HUES6 (cell line): ENCODE measurements at regions not wholly inside any gene's neighbourhood (a gene's known extent, or its start where the extent isn't known, plus 50 kb on each side); places are given as distances from the start of the nearest gene placed in this dataset.

Experiments used
- H3K27ac ChIP-seq: 2 replicates; pipeline ENCODE4 v1.7.0; 2013; ENCODE audit warnings: low read depth, mild to moderate bottlenecking, low read length, inconsistent platforms
- H3K27me3 ChIP-seq: 2 replicates; pipeline ENCODE4 v1.6.1; 2013; ENCODE audit warnings: low read length; ENCODE audit not compliant: control insufficient read depth, insufficient read depth
- H3K36me3 ChIP-seq: 2 replicates; pipeline ENCODE4 v1.6.1; 2013; ENCODE audit warnings: low read length; ENCODE audit not compliant: control insufficient read depth, insufficient read depth
- H3K4me1 ChIP-seq: 2 replicates; pipeline ENCODE4 v1.6.1; 2013; ENCODE audit warnings: low read length; ENCODE audit not compliant: control insufficient read depth, insufficient read depth
- H3K4me3 ChIP-seq: 2 replicates; pipeline ENCODE4 v1.5.1; 2013; ENCODE audit warnings: low read depth, low read length
- H3K9ac ChIP-seq: one replicate; pipeline ENCODE4 v1.6.1; 2013; ENCODE audit warnings: mild to moderate bottlenecking, low read length
- H3K9me3 ChIP-seq: 2 replicates; pipeline ENCODE4 v1.6.1; 2013; ENCODE audit warnings: low read depth, low read length; ENCODE audit not compliant: control insufficient read depth, insufficient read depth

DNA sequence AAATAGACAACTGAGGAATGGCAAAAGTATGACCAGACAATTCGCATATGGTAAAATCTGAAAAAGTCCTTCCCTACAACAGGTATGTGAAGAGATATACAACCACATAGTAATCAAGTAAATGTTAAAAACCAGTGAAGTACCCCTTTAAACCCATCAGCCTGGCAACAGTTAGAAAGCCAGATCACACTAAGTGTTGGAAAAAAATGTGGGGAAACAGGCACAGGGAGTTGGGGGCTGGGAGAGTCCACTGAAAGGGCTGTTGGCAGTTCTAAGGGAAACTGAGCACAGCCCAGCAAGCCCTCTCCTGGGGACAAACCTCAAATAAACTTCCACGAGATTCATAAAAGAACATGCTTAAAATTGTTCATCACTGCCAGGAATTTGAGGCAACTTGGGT lies 242.1 kb downstream of the BUD13 start:
- Histone ChIP-seq H3K4me3 (no peak overlapping the region), H3K27me3 (peaks cover 6% of the 10 kb centered on the region; the same call in 1 of the 2 replicates), H3K4me1 (peaks cover 11% of the 10 kb centered on the region), H3K9me3 (peaks cover 5% of the 10 kb centered on the region), H3K9ac (no peak overlapping the region), H3K27ac (no peak overlapping the region), H3K36me3 (no peaks in the 10 kb centered on the region)

DNA sequence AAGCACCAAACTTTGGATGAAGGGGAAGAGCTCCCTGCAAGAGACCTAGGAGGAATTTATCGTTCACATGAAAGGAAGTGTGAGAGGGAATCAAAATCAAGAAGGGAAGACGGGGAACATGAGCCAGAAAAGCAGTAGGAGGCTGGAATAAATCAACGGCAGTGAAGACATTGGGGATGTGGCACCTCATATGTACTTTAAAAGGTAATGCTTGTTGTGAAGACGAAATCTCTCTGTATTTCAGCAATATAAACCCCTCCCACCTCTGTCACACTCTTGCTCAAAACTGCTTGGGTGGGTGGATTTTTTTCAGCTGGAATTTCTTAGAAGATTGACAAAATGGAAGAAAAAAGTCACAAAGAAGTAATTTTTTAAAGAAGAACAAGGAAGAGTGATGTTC lies 243.5 kb downstream of the BUD13 start:
- H3K27me3 ChIP-seq: 0 out of 2 replicates have a peak, but pooled peaks cover 5% of the 10 kb centered on the region
- H3K9ac ChIP-seq: no peak overlapping the region
- no peaks in the 10 kb centered on the region for H3K36me3 ChIP-seq
- no peak overlapping the region for H3K4me3 ChIP-seq
- peaks cover 10% of the 10 kb centered on the region for H3K4me1 ChIP-seq
- H3K9me3 ChIP-seq: peaks cover 5% of the 10 kb centered on the region
- H3K27ac ChIP-seq: no peak overlapping the region

DNA sequence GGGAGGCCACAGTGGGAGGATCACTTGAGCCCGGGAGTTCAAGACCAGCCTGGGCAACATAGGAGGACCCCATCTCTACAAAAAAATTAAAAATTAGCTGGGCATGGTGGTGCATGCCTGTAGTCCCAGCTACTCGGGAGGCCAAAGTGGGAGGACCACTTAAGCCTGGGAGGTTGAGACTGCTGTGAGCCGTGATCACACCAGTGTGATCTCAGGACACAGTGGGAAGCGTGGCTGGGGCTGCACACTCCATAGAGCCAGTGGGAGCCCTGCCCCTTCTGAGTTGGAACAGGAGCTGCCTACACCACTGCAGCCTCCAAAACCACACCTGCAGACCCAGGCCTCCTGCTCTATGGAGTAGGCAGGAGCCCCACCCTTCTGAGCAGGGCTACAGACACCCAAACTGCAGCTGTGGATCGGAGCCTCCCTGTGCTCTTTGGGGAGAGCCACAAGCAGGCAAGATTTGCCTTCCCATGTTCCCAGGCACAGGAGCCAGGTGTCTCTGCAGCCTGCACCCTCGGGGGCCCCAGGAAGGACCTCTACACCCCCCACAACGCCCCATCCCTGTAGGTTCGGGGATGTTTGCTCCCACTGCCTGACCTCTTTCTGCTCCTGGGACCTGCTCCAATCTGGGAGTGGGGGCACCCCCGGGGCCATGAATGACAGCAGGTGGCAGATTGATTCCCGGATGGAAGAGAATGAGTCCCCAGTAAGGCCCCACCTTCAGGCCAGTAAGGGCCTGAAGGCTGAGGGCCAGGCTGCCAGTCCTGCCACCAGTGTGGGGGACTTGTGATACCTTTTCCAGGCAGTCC lies 245.4 kb downstream of the BUD13 start:
- no peak overlapping the region for H3K27ac ChIP-seq
- no peaks in the 10 kb centered on the region for H3K36me3 ChIP-seq
- H3K4me1 ChIP-seq: no peaks in the 10 kb centered on the region
- no peak overlapping the region for H3K4me3 ChIP-seq
- peaks cover 5% of the 10 kb centered on the region for H3K9me3 ChIP-seq
- H3K9ac ChIP-seq: no peak overlapping the region
- 0 out of 2 replicates have a peak, but pooled peaks cover 5% of the 10 kb centered on the region for H3K27me3 ChIP-seq

DNA sequence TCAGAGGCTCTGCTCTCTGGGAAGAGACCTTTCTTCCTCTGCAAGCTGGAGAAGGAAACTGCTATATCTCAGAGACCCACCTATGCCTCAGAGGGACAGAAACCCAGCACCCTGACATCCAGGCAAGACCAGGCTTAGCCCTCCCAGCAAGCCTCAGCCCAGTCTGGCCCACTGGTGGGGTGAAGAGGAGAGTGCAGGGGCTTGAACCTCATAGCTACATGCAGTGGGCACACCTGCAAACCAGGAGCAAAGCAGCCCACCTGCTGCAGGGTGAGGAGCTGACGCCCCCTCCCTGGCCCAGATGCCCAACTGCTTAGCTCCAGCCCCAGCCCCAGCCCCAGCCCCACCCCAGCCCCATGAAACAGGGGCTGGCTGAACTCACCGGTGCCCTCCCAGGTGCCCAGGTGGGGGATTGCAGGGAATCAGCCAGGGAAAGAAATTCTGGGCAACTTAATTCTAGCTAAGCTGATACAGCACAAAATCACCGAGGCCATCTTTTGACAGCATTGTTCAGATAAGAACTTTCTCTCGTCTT lies 246.8 kb downstream of the BUD13 start:
- peaks cover 5% of the 10 kb centered on the region for H3K9me3 ChIP-seq
- H3K27ac ChIP-seq: no peak overlapping the region
- no peaks in the 10 kb centered on the region for H3K27me3 ChIP-seq
- H3K4me1 ChIP-seq: no peaks in the 10 kb centered on the region
- no peak overlapping the region for H3K4me3 ChIP-seq
- no peak overlapping the region for H3K9ac ChIP-seq
- no peaks in the 10 kb centered on the region for H3K36me3 ChIP-seq

DNA sequence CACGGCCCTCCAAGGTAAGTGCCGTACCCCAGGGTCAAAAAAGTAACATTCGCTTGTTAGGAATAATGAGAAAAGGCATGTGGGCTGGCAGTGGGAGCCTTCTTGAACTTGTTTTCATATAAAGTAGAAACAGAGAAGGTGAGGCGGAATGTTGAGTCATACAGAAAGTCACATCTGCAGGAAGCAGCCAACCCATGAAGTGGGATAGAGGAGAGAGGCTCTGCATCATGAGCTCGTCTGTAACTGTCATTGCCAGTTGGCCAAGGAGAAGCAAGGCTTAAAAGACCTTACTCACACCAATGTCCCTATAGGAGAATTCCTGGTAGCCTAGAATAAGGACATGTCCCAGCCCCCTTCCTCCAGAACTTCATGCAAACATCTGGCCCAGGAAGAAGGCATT lies 253.3 kb downstream of the BUD13 start:
- no peak overlapping the region for H3K27ac ChIP-seq

DNA sequence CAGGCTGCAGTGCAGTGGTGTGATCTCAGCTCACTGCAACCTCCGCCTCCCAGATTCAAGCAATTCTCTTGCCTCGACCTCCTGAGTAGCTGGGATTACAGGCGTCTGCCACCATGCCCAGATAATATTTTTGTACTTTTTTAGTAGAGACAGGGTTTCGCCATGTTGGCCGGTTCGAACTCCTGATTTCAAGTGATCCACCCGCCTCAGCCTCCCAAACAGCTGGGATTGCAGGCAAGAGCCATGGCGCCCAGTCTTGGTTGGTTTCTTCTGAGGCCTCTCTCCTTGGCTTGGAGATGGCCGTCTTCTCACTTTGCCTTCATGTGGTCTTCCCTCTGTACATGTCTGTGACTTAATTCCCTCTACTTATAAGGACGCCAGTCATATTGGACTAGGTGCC lies 254.6 kb downstream of the BUD13 start:
- no peak overlapping the region for H3K4me3 ChIP-seq
- peaks cover 5% of the 10 kb centered on the region; the same call in 1 of the 2 replicates for H3K4me1 ChIP-seq
- H3K27ac ChIP-seq: no peak overlapping the region
- no peaks in the 10 kb centered on the region for H3K36me3 ChIP-seq
- H3K9me3 ChIP-seq: no peaks in the 10 kb centered on the region
- peaks cover 5% of the 10 kb centered on the region; the same call in 1 of the 2 replicates for H3K27me3 ChIP-seq
- no peak overlapping the region for H3K9ac ChIP-seq

More for the DNA sequence above, 253.3 kb downstream of the BUD13 start:
- peaks cover 5% of the 10 kb centered on the region; the same call in 1 of the 2 replicates for H3K27me3 ChIP-seq
- no peak overlapping the region for H3K9ac ChIP-seq
- no peaks in the 10 kb centered on the region for H3K36me3 ChIP-seq
- no peaks in the 10 kb centered on the region for H3K4me1 ChIP-seq
- H3K9me3 ChIP-seq: no peaks in the 10 kb centered on the region
- H3K4me3 ChIP-seq: no peak overlapping the region

DNA sequence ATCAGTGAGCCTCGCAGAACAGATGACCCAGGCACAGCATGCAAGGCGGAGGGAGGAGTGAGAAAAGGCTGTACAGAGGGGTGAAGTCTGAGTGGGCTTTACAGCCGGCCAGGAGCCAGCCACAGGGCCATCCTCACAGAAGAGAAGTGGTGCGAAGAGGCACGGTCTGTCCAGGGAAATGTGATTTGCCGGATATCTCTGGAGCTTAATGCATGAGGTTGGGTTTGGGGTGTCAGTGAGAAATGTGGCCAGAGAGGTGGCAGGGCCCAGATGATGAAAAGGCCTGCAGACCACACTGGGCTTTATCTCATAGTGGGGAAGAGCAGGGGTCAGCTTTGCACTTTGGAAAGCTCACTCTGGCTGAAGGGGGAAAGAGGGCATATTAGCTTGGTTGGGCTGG lies 255.2 kb downstream of the BUD13 start:
- Histone ChIP-seq H3K4me1 (peaks cover 5% of the 10 kb centered on the region; the same call in 1 of the 2 replicates), H3K27ac (no peak overlapping the region), H3K36me3 (no peaks in the 10 kb centered on the region), H3K4me3 (no peak overlapping the region), H3K27me3 (peaks cover 5% of the 10 kb centered on the region; the same call in 1 of the 2 replicates), H3K9me3 (no peaks in the 10 kb centered on the region), H3K9ac (no peak overlapping the region)

DNA sequence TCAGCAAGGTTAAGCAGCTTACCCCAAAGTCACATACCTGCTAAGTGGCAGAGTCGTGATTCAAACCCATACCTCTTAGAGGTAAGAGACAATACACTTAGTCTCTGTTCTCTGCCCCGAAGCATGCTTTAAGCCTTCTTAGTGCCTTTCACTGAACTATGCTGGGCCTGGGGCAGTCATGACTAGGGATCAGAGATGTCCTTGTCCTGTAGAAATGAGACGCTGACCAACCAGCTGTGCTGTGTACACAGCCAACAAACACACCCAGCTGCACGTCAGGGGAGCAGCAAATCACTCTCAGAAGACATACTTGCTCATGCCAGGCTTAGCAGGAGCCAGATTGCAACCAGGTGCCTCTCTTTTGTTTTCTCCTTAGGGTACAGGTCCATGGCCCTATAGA lies 255.7 kb downstream of the BUD13 start:
- Histone ChIP-seq H3K4me3 (no peak overlapping the region), H3K27ac (no peak overlapping the region), H3K9ac (no peak overlapping the region), H3K27me3 (peaks cover 5% of the 10 kb centered on the region; the same call in 1 of the 2 replicates), H3K4me1 (peaks cover 5% of the 10 kb centered on the region; the same call in 1 of the 2 replicates), H3K9me3 (no peaks in the 10 kb centered on the region), H3K36me3 (no peaks in the 10 kb centered on the region)

DNA sequence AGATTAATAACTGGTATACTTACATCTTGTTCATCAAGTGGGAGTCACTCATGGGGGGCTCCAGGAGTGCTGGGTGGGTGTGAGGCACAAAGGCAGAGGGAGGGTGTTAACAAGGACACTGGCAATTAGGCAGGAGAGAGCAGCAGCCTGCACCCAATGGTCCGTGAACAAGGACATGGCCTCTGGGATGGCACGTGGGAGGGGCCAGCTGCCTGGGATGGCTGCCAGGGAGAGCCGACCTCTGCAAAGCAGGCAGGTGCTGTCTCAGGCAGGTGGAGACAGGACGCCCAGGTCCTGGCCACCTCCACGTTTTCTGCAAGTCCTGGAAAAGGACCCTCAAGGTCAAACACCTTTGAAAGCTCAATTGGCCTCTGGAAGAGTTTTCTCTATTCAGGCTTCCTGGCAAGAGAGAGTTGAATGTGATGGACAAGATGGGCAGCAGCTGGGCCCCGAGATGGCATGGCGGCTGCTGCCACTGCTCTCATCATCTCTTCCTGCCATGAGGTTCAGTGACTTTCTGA lies 257.1 kb downstream of the BUD13 start:
- Histone ChIP-seq H3K9ac (no peak overlapping the region), H3K27ac (no peak overlapping the region), H3K4me1 (peaks cover 9% of the 10 kb centered on the region), H3K9me3 (no peaks in the 10 kb centered on the region), H3K27me3 (peaks cover 5% of the 10 kb centered on the region; the same call in 1 of the 2 replicates), H3K36me3 (no peaks in the 10 kb centered on the region), H3K4me3 (no peak overlapping the region)

DNA sequence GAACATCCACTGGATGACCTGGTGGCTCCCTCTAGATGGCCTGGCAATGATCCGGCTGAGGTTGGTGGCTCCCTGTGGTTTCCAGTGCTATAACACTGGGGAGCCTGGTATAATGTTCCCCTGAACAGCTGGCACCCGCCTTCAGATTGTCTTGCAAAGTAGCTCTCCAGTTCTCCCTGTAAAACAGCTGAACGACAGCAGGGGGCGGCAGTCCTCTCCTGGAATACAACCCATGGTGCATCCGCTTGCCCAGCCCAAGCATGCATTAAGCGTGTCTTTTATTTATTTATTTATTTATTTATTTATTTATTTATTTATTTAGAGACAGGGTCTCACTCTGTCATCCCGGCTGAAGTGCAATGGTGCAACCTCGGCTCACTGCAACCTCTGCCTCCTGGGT lies 258.9 kb downstream of the BUD13 start:
- Histone ChIP-seq H3K9me3 (no peaks in the 10 kb centered on the region), H3K27ac (no peak overlapping the region), H3K9ac (no peak overlapping the region), H3K4me1 (peaks cover 17% of the 10 kb centered on the region), H3K4me3 (no peak overlapping the region), H3K36me3 (no peaks in the 10 kb centered on the region), H3K27me3 (peaks cover 3% of the 10 kb centered on the region; the same call in 1 of the 2 replicates)

DNA sequence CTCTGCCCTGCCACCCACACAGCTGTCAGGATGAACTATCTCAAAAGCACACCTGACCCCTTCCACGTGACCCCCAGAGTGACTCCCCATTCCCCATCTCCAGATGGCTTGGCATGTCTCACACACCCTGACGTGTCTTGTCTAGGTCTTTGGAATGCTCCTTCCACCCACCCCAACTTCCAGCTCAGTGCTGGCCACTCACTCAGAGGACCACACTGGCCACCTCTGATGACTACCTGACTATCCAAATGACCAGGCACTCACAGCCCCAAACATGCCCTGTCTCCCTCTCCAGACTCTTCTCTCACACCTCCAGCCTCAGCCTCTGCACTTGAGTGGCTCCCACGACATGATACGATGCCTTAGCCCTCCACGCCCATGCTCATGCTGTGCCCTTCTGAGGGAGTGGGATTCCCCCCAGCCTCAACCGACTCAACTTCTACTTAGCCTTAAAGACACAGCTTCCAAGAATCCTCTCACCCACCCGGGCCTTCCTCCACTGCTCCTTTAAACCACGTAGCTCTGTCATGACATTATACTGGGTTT lies 259.4 kb downstream of the BUD13 start:
- Histone ChIP-seq H3K4me1 (peaks cover 17% of the 10 kb centered on the region), H3K36me3 (no peaks in the 10 kb centered on the region), H3K4me3 (no peak overlapping the region), H3K9me3 (no peaks in the 10 kb centered on the region), H3K9ac (no peak overlapping the region), H3K27me3 (peaks cover 8% of the 10 kb centered on the region; the same call in 1 of the 2 replicates), H3K27ac (no peak overlapping the region)
